Thyroid gland (tissue), 4 donors: ENCODE measurements at regions not wholly inside any gene's neighbourhood (a gene's known extent, or its start where the extent isn't known, plus 50 kb on each side); places are given as distances from the start of the nearest gene placed in this dataset.

Experiments used
- CTCF ChIP-seq, 6 experiments: fragments of 200-600 bp in 3 of 6; fragments of 450-650 bp in 3 of 6; sonication (generic) in 3 of 6; IDR thresholded peaks; one replicate each; pipeline ENCODE4 v1.5.1; 2016 to 2019; ENCODE audit warnings: antibody characterized with exemption in 6 of 6, mild to moderate bottlenecking in 2 of 6, inconsistent platforms in 1 of 6, moderate library complexity in 1 of 6
- POLR2A ChIP-seq, 2 donors: fragments of 450-650 bp; IDR thresholded peaks; one replicate each; pipeline ENCODE4 v1.6.1; 2017; ENCODE audit warnings: antibody characterized with exemption in 2 of 2, mild to moderate bottlenecking in 2 of 2, moderate library complexity in 1 of 2

- TF ChIP-seq CTCF (IDR thresholded peaks at IDR 0.05) (no peak), POLR2A (IDR thresholded peaks at IDR 0.05) (no peak)
Measured at GRCh38 chr12:127260531-127260930, 1006.4 kb upstream of the TMEM132C start.
